Liver (tissue), 8 donors: ENCODE measurements at regions not wholly inside any gene's neighbourhood (a gene's known extent, or its start where the extent isn't known, plus 50 kb on each side); places are given as distances from the start of the nearest gene placed in this dataset.
"Not testable (repeated sequence)": the region's sequence is repeated elsewhere in the genome, so short reads cannot be mapped to it uniquely, and the experiment has no call there.

Source experiments
- DNase-seq: peaks from one replicate; pipeline ENCODE4 v3.0.0-alpha.2; 2017; ENCODE audit warnings: low spot score
- H3K27ac ChIP-seq, 2 donors: one replicate each; pipeline ENCODE4 v1.7.0; 2013; ENCODE audit warnings: inconsistent platforms in 2 of 2, low read length in 2 of 2, control low read depth in 1 of 2, low read depth in 1 of 2, mild to moderate bottlenecking in 1 of 2
- H3K27me3 ChIP-seq, 4 donors: one replicate each; pipeline versions ENCODE4 v1.6.1 to v1.7.0; 2013; ENCODE audit warnings: low read length in 3 of 4, inconsistent platforms in 1 of 4, mild to moderate bottlenecking in 1 of 4, moderate library complexity in 1 of 4; ENCODE audit not compliant: control insufficient read depth in 4 of 4, insufficient read depth in 4 of 4
- H3K36me3 ChIP-seq, 4 donors: one replicate each; pipeline versions ENCODE4 v1.6.1 to v1.7.0; 2013; ENCODE audit warnings: low read length in 3 of 4, mild to moderate bottlenecking in 3 of 4, low read depth in 1 of 4, moderate library complexity in 1 of 4; ENCODE audit not compliant: control insufficient read depth in 4 of 4, insufficient read depth in 3 of 4
- H3K4me1 ChIP-seq, 4 donors: one replicate each; pipeline versions ENCODE4 v1.6.1 to v1.7.0; 2013; ENCODE audit warnings: low read length in 3 of 4, mild to moderate bottlenecking in 3 of 4, moderate library complexity in 1 of 4; ENCODE audit not compliant: control insufficient read depth in 4 of 4, insufficient read depth in 4 of 4
- H3K4me3 ChIP-seq, 3 donors: one replicate each; pipeline versions ENCODE4 v1.6.1 to v1.7.0; 2013; ENCODE audit warnings: low read length in 3 of 3, control low read depth in 1 of 3, low read depth in 1 of 3, mild to moderate bottlenecking in 1 of 3
- H3K9ac ChIP-seq, 2 donors: one replicate each; pipeline ENCODE4 v1.7.0; 2013; ENCODE audit warnings: low read length in 2 of 2, mild to moderate bottlenecking in 2 of 2, moderate library complexity in 2 of 2, control low read depth in 1 of 2, low read depth in 1 of 2
- H3K9me3 ChIP-seq, 4 donors: one replicate each; pipeline versions ENCODE4 v1.6.1 to v1.7.0; 2013; ENCODE audit warnings: low read length in 3 of 4; ENCODE audit not compliant: control insufficient read depth in 4 of 4
- ATF3 ChIP-seq: IDR thresholded peaks from 2 replicates; pipeline ENCODE4 v1.6.1; 2016; ENCODE audit warnings: antibody characterized with exemption
- EGR1 ChIP-seq, 2 donors: IDR thresholded peaks; 2 replicates each; pipeline ENCODE4 v1.6.1; 2016 to 2018; ENCODE audit warnings: antibody characterized with exemption in 2 of 2, low read depth in 2 of 2
- FOXA1 ChIP-seq: IDR thresholded peaks from 2 replicates; pipeline ENCODE4 v1.6.1; 2016; ENCODE audit warnings: antibody characterized with exemption
- FOXA2 ChIP-seq: IDR thresholded peaks from 2 replicates; pipeline ENCODE4 v1.6.1; 2016; ENCODE audit warnings: antibody characterized with exemption
- GABPA ChIP-seq, 2 donors: IDR thresholded peaks in 1 of 2; conservative IDR thresholded peaks in 1 of 2; 2 replicates each; pipeline ENCODE4 v1.6.1; 2016; ENCODE audit warnings: antibody characterized with exemption in 2 of 2, mild to moderate bottlenecking in 1 of 2, moderate library complexity in 1 of 2
- HNF4A ChIP-seq, 2 donors: conservative IDR thresholded peaks; 2 replicates each; pipeline ENCODE4 v1.6.1; 2016; ENCODE audit warnings: antibody characterized with exemption in 2 of 2, mild to moderate bottlenecking in 2 of 2
- HNF4G ChIP-seq: IDR thresholded peaks from 2 replicates; pipeline ENCODE4 v1.6.1; 2016; ENCODE audit warnings: antibody characterized with exemption
- JUND ChIP-seq, 2 donors: IDR thresholded peaks; 2 replicates each; pipeline ENCODE4 v1.6.1; 2016; ENCODE audit warnings: antibody characterized with exemption in 2 of 2
- MAX ChIP-seq: IDR thresholded peaks from 2 replicates; pipeline ENCODE4 v1.6.1; 2016; ENCODE audit warnings: antibody characterized with exemption
- NR2F2 ChIP-seq: IDR thresholded peaks from 2 replicates; pipeline ENCODE4 v1.6.1; 2016; ENCODE audit warnings: antibody characterized with exemption
- RAD21 ChIP-seq, 2 donors: IDR thresholded peaks; 2 replicates each; pipeline ENCODE4 v1.6.1; 2016; ENCODE audit warnings: antibody characterized with exemption in 2 of 2, mild to moderate bottlenecking in 2 of 2
- RXRA ChIP-seq, 2 donors: IDR thresholded peaks; 2 replicates each; pipeline ENCODE4 v1.6.1; 2017 to 2018; ENCODE audit warnings: antibody characterized with exemption in 2 of 2, mild to moderate bottlenecking in 1 of 2
- SP1 ChIP-seq: IDR thresholded peaks from 2 replicates; pipeline ENCODE4 v1.6.1; 2018; ENCODE audit warnings: antibody characterized with exemption, mild to moderate bottlenecking
- TAF1 ChIP-seq: conservative IDR thresholded peaks from 2 replicates; pipeline ENCODE4 v1.6.1; 2016; ENCODE audit warnings: antibody characterized with exemption, mild to moderate bottlenecking
- YY1 ChIP-seq: IDR thresholded peaks from 2 replicates; pipeline ENCODE4 v1.6.1; 2016; ENCODE audit warnings: antibody characterized with exemption, mild to moderate bottlenecking
- WGBS: extraction: QIAGEN DNeasy Blood & Tissue Kit; methylation state at CpG from one replicate; pipeline ENCODE4 v1.1.7; 2013; 5-methylcytosine and 5-hydroxymethylcytosine counted together
- TF ChIP-seq, protein P1 (sequence below): fragments of 150-350 bp; IDR thresholded peaks from 2 replicates; pipeline ENCODE4 v1.5.1; 2017; ENCODE audit warnings: improper control_type of control experiment, low read depth, low read length; ENCODE audit not compliant: missing input control
- TF ChIP-seq, protein P2 (sequence below): IDR thresholded peaks from 2 replicates; pipeline ENCODE4 v1.6.1; 2016; ENCODE audit warnings: antibody characterized with exemption
- TF ChIP-seq, protein P3 (sequence below): IDR thresholded peaks from 2 replicates; pipeline ENCODE4 v1.6.1; 2016; ENCODE audit warnings: antibody characterized with exemption, mild to moderate bottlenecking
- donor health status: healthy.
- donor health status: healthy.
- donor health status: healthy.
- donor health status: healthy.
- donor health status: healthy.

DNA sequence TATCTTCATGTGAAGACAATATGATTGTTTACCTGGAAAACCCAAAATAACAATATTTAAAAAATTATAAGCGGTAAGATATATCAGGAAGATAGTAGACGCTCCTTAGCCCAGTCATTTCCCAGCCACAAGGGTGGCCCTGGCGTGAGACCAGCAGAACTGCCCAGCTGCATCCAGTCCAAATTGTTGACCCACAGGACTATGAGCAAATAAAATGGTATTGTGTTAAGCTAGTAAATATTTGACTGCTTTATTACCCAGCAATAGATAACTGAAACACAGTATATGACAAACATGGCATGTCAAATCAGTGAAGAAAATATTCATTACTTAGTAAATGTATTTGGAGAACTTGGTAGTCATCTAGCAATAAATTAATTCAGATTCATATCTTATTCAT is 294.3 kb upstream of the SPAG17 start:
- WGBS, result 58% methylated on average over 3 of the region's 3 CpGs
- H3K36me3 ChIP-seq, result no peaks in the 10 kb centered on the region
- peaks cover 0 to 5% (median 0%) of the 10 kb centered on the region in 4 donors for H3K9me3 ChIP-seq
- no peak overlapping the region for H3K27ac ChIP-seq
- DNase-seq, result no peak
- TF ChIP-seq, protein P1, sequence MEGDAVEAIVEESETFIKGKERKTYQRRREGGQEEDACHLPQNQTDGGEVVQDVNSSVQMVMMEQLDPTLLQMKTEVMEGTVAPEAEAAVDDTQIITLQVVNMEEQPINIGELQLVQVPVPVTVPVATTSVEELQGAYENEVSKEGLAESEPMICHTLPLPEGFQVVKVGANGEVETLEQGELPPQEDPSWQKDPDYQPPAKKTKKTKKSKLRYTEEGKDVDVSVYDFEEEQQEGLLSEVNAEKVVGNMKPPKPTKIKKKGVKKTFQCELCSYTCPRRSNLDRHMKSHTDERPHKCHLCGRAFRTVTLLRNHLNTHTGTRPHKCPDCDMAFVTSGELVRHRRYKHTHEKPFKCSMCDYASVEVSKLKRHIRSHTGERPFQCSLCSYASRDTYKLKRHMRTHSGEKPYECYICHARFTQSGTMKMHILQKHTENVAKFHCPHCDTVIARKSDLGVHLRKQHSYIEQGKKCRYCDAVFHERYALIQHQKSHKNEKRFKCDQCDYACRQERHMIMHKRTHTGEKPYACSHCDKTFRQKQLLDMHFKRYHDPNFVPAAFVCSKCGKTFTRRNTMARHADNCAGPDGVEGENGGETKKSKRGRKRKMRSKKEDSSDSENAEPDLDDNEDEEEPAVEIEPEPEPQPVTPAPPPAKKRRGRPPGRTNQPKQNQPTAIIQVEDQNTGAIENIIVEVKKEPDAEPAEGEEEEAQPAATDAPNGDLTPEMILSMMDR, result no peak
- no peak for TF ChIP-seq ATF3
- H3K4me1 ChIP-seq, result no peaks in the 10 kb centered on the region
- H3K4me3 ChIP-seq, result no peak overlapping the region
- H3K27me3 ChIP-seq, result peaks cover 0 to 4% (median 0%) of the 10 kb centered on the region in 4 donors
- H3K9ac ChIP-seq, result no peak overlapping the region

- H3K9me3 ChIP-seq, result peaks cover 0 to 5% (median 0%) of the 10 kb centered on the region in 4 donors
- peaks cover 0 to 4% (median 0%) of the 10 kb centered on the region in 4 donors for H3K27me3 ChIP-seq
- no peak for DNase-seq
- H3K4me3 ChIP-seq, result no peak overlapping the region
- TF ChIP-seq HNF4G (no peak), FOXA1 (no peak), ATF3 (no peak), RXRA (IDR thresholded peaks at IDR 0.05) (no peak), FOXA2 (no peak), NR2F2 (no peak), GABPA (IDR thresholded peaks at IDR 0.05 in 1 of 2, conservative IDR thresholded peaks at IDR 0.05 in 1 of 2) (no peak), RAD21 (IDR thresholded peaks at IDR 0.05) (no peak), HNF4A (conservative IDR thresholded peaks at IDR 0.05) (no peak), SP1 (no peak), JUND (IDR thresholded peaks at IDR 0.05) (no peak), MAX (no peak), YY1 (no peak), EGR1 (IDR thresholded peaks at IDR 0.05; ENCODE audit: low read depth in 2 of 2) (no peak), TAF1 (no peak)
- TF ChIP-seq, protein P2, sequence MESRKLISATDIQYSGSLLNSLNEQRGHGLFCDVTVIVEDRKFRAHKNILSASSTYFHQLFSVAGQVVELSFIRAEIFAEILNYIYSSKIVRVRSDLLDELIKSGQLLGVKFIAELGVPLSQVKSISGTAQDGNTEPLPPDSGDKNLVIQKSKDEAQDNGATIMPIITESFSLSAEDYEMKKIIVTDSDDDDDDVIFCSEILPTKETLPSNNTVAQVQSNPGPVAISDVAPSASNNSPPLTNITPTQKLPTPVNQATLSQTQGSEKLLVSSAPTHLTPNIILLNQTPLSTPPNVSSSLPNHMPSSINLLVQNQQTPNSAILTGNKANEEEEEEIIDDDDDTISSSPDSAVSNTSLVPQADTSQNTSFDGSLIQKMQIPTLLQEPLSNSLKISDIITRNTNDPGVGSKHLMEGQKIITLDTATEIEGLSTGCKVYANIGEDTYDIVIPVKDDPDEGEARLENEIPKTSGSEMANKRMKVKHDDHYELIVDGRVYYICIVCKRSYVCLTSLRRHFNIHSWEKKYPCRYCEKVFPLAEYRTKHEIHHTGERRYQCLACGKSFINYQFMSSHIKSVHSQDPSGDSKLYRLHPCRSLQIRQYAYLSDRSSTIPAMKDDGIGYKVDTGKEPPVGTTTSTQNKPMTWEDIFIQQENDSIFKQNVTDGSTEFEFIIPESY, result no peak
- TF ChIP-seq, protein P3, sequence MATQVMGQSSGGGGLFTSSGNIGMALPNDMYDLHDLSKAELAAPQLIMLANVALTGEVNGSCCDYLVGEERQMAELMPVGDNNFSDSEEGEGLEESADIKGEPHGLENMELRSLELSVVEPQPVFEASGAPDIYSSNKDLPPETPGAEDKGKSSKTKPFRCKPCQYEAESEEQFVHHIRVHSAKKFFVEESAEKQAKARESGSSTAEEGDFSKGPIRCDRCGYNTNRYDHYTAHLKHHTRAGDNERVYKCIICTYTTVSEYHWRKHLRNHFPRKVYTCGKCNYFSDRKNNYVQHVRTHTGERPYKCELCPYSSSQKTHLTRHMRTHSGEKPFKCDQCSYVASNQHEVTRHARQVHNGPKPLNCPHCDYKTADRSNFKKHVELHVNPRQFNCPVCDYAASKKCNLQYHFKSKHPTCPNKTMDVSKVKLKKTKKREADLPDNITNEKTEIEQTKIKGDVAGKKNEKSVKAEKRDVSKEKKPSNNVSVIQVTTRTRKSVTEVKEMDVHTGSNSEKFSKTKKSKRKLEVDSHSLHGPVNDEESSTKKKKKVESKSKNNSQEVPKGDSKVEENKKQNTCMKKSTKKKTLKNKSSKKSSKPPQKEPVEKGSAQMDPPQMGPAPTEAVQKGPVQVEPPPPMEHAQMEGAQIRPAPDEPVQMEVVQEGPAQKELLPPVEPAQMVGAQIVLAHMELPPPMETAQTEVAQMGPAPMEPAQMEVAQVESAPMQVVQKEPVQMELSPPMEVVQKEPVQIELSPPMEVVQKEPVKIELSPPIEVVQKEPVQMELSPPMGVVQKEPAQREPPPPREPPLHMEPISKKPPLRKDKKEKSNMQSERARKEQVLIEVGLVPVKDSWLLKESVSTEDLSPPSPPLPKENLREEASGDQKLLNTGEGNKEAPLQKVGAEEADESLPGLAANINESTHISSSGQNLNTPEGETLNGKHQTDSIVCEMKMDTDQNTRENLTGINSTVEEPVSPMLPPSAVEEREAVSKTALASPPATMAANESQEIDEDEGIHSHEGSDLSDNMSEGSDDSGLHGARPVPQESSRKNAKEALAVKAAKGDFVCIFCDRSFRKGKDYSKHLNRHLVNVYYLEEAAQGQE, result no peak
- TF ChIP-seq, protein P1, result no peak
- H3K9ac ChIP-seq, result no peak overlapping the region
- no peak overlapping the region for H3K27ac ChIP-seq
- H3K4me1 ChIP-seq, result no peaks in the 10 kb centered on the region
- 58% methylated on average over 4 of the region's 4 CpGs for WGBS
- H3K36me3 ChIP-seq, result no peaks in the 10 kb centered on the region
Measured at GRCh38 chr1:118473825-118474224, 288.8 kb upstream of the SPAG17 start.

DNA sequence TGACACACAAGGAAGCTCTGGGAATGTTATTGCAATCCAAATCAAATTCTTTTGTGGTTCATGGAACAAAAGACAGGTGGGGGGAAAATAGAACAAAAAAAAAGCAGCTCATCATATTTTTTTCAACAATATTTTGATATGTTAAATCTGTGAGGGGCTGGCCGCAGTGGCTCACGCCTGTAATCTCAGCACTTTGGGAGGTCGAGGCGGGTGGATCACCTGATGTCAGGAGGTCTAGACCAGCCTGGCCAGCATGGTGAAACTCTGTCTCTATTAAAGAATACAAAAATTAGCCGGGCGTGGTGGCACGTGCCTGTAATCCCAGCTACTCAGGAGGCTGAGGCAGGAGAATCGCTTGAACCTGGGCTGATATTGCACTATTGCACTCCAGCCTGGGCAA is 279.4 kb upstream of the SPAG17 start:
- not testable (repeated sequence) for H3K9ac ChIP-seq, H3K4me1 ChIP-seq, H3K36me3 ChIP-seq, H3K27me3 ChIP-seq, H3K27ac ChIP-seq, H3K4me3 ChIP-seq, H3K9me3 ChIP-seq, DNase-seq
- WGBS, result 86% methylated on average over 8 of the region's 8 CpGs
